ENCODE measurements at regions not wholly inside any gene's neighbourhood (a gene's known extent, or its start where the extent isn't known, plus 50 kb on each side); places are given as distances from the start of the nearest gene placed in this dataset.

- Histone ChIP-seq H3K9ac (ENCODE audit: insufficient read depth, low read length, poor library complexity, severe bottlenecking) (no peak overlapping the region), H2AFZ (ENCODE audit: insufficient read depth, low read depth, low read length, poor library complexity, severe bottlenecking) (no peak overlapping the region), H3K36me3 (replicated peaks in 1 of 2; ENCODE audit: control insufficient read depth in 1 of 2, insufficient read depth in 2 of 2, low read length in 2 of 2) (no peaks in the 10 kb centered on the region), H3K4me2 (replicated peaks; ENCODE audit: extremely low read depth, low read length, poor library complexity, severe bottlenecking) (no peak overlapping the region), H4K20me1 (ENCODE audit: insufficient read depth, low read length) (no peaks in the 10 kb centered on the region), H3K27ac (ENCODE audit: low read depth in 1 of 2, low read length in 2 of 2) (no peak overlapping the region), H3K27me3 (ENCODE audit: control insufficient read depth in 2 of 2, insufficient read depth in 2 of 2, low read length in 2 of 2) (no peaks in the 10 kb centered on the region), H3K9me3 (replicated peaks in 1 of 2; ENCODE audit: control insufficient read depth in 1 of 2, insufficient read depth in 1 of 2, low read length in 2 of 2) (peaks cover 12 to 29% of the 10 kb centered on the region in 2 donors), H3K4me3 (replicated peaks in 1 of 3; ENCODE audit: low read depth in 2 of 3, low read length in 3 of 3) (no peak overlapping the region), H3K4me1 (ENCODE audit: control insufficient read depth in 1 of 2, insufficient read depth in 2 of 2, low read length in 2 of 2) (no peaks in the 10 kb centered on the region), H3K79me2 (ENCODE audit: insufficient read depth, low read length) (no peaks in the 10 kb centered on the region)
- Mint-ChIP-seq H3K4me1 (no peaks in the 10 kb centered on the region), H3K36me3 (no peaks in the 10 kb centered on the region), H3K9me3 (peaks cover 6 to 16% (median 9%) of the 10 kb centered on the region in 7 donors), H3K27ac (no peak overlapping the region), H3K27me3 (ENCODE audit: low read depth in 3 of 3) (no peaks in the 10 kb centered on the region), H3K4me3 (no peak overlapping the region)
- TF ChIP-seq CTCF (IDR thresholded peaks at IDR 0.05): no peak
- no CpG with 5 or more reads among the region's 2 CpGs for WGBS (ENCODE audit: insufficient coverage)
- no peak for DNase-seq
- intact Hi-C loops (cut with micrococcal nuclease): no loop called here
These were observed 337.6 kb downstream of the NNT start for GRCh38 chr5:43940562-43940961.

GRCh38 chr5:43926923-43927322, 323.9 kb downstream of the NNT start:
- H4K20me1 ChIP-seq (ENCODE audit: insufficient read depth, low read length): no peaks in the 10 kb centered on the region
- no peak overlapping the region for H2AFZ ChIP-seq (ENCODE audit: insufficient read depth, low read depth, low read length, poor library complexity, severe bottlenecking)
- DNase-seq: no peak
- intact Hi-C loops (cut with micrococcal nuclease): no loop called here
- no peak overlapping the region for H3K4me3 Mint-ChIP-seq
- H3K9ac ChIP-seq (ENCODE audit: insufficient read depth, low read length, poor library complexity, severe bottlenecking): no peak overlapping the region
- no peak overlapping the region for H3K4me2 ChIP-seq (replicated peaks; ENCODE audit: extremely low read depth, low read length, poor library complexity, severe bottlenecking)
- H3K79me2 ChIP-seq (ENCODE audit: insufficient read depth, low read length): no peaks in the 10 kb centered on the region
- no CpG with 5 or more reads among the region's 2 CpGs for WGBS (ENCODE audit: insufficient coverage)
- peaks cover 0 to 20% (median 7%) of the 10 kb centered on the region in 7 donors for H3K9me3 Mint-ChIP-seq
- H3K36me3 Mint-ChIP-seq: no peaks in the 10 kb centered on the region
- H3K27me3 ChIP-seq (ENCODE audit: control insufficient read depth in 2 of 2, insufficient read depth in 2 of 2, low read length in 2 of 2): no peaks in the 10 kb centered on the region
- H3K9me3 ChIP-seq (replicated peaks in 1 of 2; ENCODE audit: control insufficient read depth in 1 of 2, insufficient read depth in 1 of 2, low read length in 2 of 2): peaks cover 14 to 22% of the 10 kb centered on the region in 2 donors
- no peak overlapping the region for H3K27ac ChIP-seq (ENCODE audit: low read depth in 1 of 2, low read length in 2 of 2)
- no peaks in the 10 kb centered on the region for H3K36me3 ChIP-seq (replicated peaks in 1 of 2; ENCODE audit: control insufficient read depth in 1 of 2, insufficient read depth in 2 of 2, low read length in 2 of 2)
- H3K27me3 Mint-ChIP-seq (ENCODE audit: low read depth in 3 of 3): no peaks in the 10 kb centered on the region
- H3K4me3 ChIP-seq (replicated peaks in 1 of 3; ENCODE audit: low read depth in 2 of 3, low read length in 3 of 3): no peak overlapping the region
- H3K27ac Mint-ChIP-seq: no peak overlapping the region
- no peak for TF ChIP-seq CTCF (IDR thresholded peaks at IDR 0.05)
- H3K4me1 Mint-ChIP-seq: no peaks in the 10 kb centered on the region
- no peaks in the 10 kb centered on the region for H3K4me1 ChIP-seq (ENCODE audit: control insufficient read depth in 1 of 2, insufficient read depth in 2 of 2, low read length in 2 of 2)
